Neural progenitor cell (in vitro differentiated cells): ENCODE measurements at regions not wholly inside any gene's neighbourhood (a gene's known extent, or its start where the extent isn't known, plus 50 kb on each side); places are given as distances from the start of the nearest gene placed in this dataset.
"Not testable (repeated sequence)": the region's sequence is repeated elsewhere in the genome, so short reads cannot be mapped to it uniquely, and the experiment has no call there.

Source experiments
- DNase-seq: peaks from one replicate; pipeline ENCODE4 v3.0.0-alpha.2; 2016; ENCODE audit warnings: low spot score
- H2AFZ ChIP-seq: fragments of 200-600 bp; sonication (generic); replicated peaks from 2 replicates; pipeline ENCODE4 v1.6.1; 2016; ENCODE audit warnings: antibody characterized with exemption
- H3F3A ChIP-seq: fragments of 200-600 bp; sonication (generic); 2 replicates; pipeline ENCODE4 v1.6.1; 2016; ENCODE audit warnings: antibody characterized with exemption, low read depth
- H3K27ac ChIP-seq: fragments of 200-600 bp; sonication (generic); 2 replicates; pipeline ENCODE4 v1.5.1; 2016; ENCODE audit warnings: mild to moderate bottlenecking
- H3K27me3 ChIP-seq: fragments of 200-600 bp; sonication (generic); 2 replicates; pipeline ENCODE4 v1.6.1; 2016; ENCODE audit warnings: mild to moderate bottlenecking, moderate library complexity
- H3K36me3 ChIP-seq: fragments of 200-600 bp; sonication (generic); 2 replicates; pipeline ENCODE4 v1.5.1; 2016
- H3K4me1 ChIP-seq: fragments of 200-600 bp; sonication (generic); 2 replicates; pipeline ENCODE4 v1.6.1; 2016; ENCODE audit warnings: mixed run types
- H3K4me2 ChIP-seq: fragments of 200-600 bp; sonication (generic); 2 replicates; pipeline ENCODE4 v1.6.1; 2016
- H3K4me3 ChIP-seq: fragments of 200-600 bp; sonication (generic); 2 replicates; pipeline ENCODE4 v1.5.1; 2016
- H3K79me2 ChIP-seq: fragments of 200-600 bp; sonication (generic); 2 replicates; pipeline ENCODE4 v1.6.1; 2016; ENCODE audit warnings: low read depth
- H3K9ac ChIP-seq: fragments of 200-600 bp; sonication (generic); 2 replicates; pipeline ENCODE4 v1.6.1; 2016
- H3K9me3 ChIP-seq: fragments of 200-600 bp; sonication (generic); 2 replicates; pipeline ENCODE4 v1.5.1; 2016; ENCODE audit warnings: low read depth
- H4K20me1 ChIP-seq: fragments of 200-600 bp; sonication (generic); 2 replicates; pipeline ENCODE4 v1.6.1; 2016; ENCODE audit warnings: low read depth
- H3K27ac Mint-ChIP-seq: 3 replicates; pipeline ENCODE4 v1.8.0; 2021; ENCODE audit warnings: mixed read lengths
- H3K27me3 Mint-ChIP-seq: 2 replicates; pipeline ENCODE4 v1.8.0; 2022; ENCODE audit warnings: low read depth, mild to moderate bottlenecking, inconsistent platforms, moderate library complexity, mixed read lengths; ENCODE audit not compliant: insufficient read depth
- H3K36me3 Mint-ChIP-seq: 3 replicates; pipeline ENCODE4 v1.8.0; 2021; ENCODE audit warnings: mixed read lengths
- H3K4me1 Mint-ChIP-seq: 3 replicates; pipeline ENCODE4 v1.8.0; 2021; ENCODE audit warnings: mixed read lengths
- H3K4me3 Mint-ChIP-seq: 3 replicates; pipeline ENCODE4 v1.8.0; 2021; ENCODE audit warnings: mild to moderate bottlenecking, moderate library complexity, mixed read lengths
- H3K9me3 Mint-ChIP-seq: 3 replicates; pipeline ENCODE4 v1.8.0; 2020; ENCODE audit warnings: mixed read lengths
- CTCF ChIP-seq: fragments of 200-600 bp; sonication (generic); IDR thresholded peaks from 2 replicates; pipeline ENCODE4 v1.5.1; 2017; ENCODE audit warnings: antibody characterized with exemption, mild to moderate bottlenecking
- EZH2 ChIP-seq: fragments of 200-600 bp; sonication (generic); IDR thresholded peaks from 2 replicates; pipeline ENCODE4 v1.6.1; 2017; ENCODE audit warnings: antibody characterized with exemption, mild to moderate bottlenecking, moderate library complexity
- EZH2phosphoT487 ChIP-seq: fragments of 200-600 bp; sonication (generic); IDR thresholded peaks from 2 replicates; pipeline ENCODE4 v1.6.1; 2017; ENCODE audit warnings: antibody characterized with exemption

- Mint-ChIP-seq H3K4me1 (peaks cover 16% of the 10 kb centered on the region), H3K9me3 (no peaks in the 10 kb centered on the region), H3K4me3 (no peak overlapping the region), H3K27me3 (no peaks in the 10 kb centered on the region), H3K27ac (no peak overlapping the region), H3K36me3 (no peaks in the 10 kb centered on the region)
- no peaks in the 10 kb centered on the region for H4K20me1 ChIP-seq
- no peak for DNase-seq
- H3K9me3 ChIP-seq, result no peaks in the 10 kb centered on the region
- H3K9ac ChIP-seq, result no peak overlapping the region
- no peak overlapping the region for H2AFZ ChIP-seq
- H3K36me3 ChIP-seq, result no peaks in the 10 kb centered on the region
- TF ChIP-seq EZH2, result no peak
- TF ChIP-seq CTCF, result no peak
- TF ChIP-seq EZH2phosphoT487, result no peak
- H3K4me1 ChIP-seq, result peaks cover 11% of the 10 kb centered on the region
- H3K27ac ChIP-seq, result no peak overlapping the region
- H3K4me2 ChIP-seq, result no peak overlapping the region
- no peaks in the 10 kb centered on the region for H3K27me3 ChIP-seq
- no peak overlapping the region for H3K4me3 ChIP-seq
- no peaks in the 10 kb centered on the region for H3K79me2 ChIP-seq
- H3F3A ChIP-seq, result no peaks in the 10 kb centered on the region
Observed at GRCh38 chr2:155972916-155973315, 359.6 kb downstream of the NR4A2 start.

- H3K27ac Mint-ChIP-seq, H3K4me3 Mint-ChIP-seq, H3K79me2 ChIP-seq, H3K36me3 ChIP-seq, DNase-seq, H3K4me3 ChIP-seq, H3K27ac ChIP-seq, H3K4me1 ChIP-seq, H3K27me3 ChIP-seq, H3K27me3 Mint-ChIP-seq, H2AFZ ChIP-seq, H4K20me1 ChIP-seq, H3K9me3 ChIP-seq, H3K9me3 Mint-ChIP-seq, H3K4me1 Mint-ChIP-seq, H3K4me2 ChIP-seq, H3K36me3 Mint-ChIP-seq, H3K9ac ChIP-seq, H3F3A ChIP-seq: not testable (repeated sequence)
Observed at GRCh38 chr2:155966064-155966471, 366.5 kb downstream of the NR4A2 start.

DNA sequence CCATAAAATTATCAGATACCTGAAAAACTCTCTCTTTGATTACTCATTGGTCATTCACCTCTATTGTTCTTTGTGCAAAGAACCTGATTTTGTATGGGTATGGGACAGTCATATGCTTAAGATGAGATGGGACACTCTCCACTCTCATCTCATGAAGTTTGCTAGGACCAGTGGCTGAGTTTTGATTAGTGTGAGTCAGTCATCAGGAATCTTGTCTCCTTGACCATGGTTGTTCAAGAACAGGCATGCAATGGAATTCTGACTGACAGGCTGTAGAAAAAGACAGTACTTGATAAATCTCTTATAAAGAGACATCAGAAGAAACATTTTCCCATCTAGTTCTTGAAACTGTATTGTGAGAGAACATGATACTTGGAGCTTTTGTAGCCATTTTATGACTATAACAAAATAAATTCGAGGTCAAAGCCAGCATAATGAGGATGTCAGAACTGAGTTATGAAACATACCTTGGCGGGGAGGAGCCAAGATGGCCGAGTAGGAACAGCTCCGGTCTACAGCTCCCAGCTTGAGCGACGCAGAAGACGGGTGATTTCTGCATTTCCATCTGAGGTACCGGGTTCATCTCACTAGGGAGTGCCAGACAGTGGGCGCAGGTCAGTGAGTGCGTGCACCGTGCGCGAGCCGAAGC is 367.0 kb downstream of the NR4A2 start:
- Histone ChIP-seq H2AFZ (no peak overlapping the region), H3K4me2 (no peak overlapping the region), H3K27ac (no peak overlapping the region), H3K4me3 (no peak overlapping the region), H3F3A (no peaks in the 10 kb centered on the region), H3K27me3 (no peaks in the 10 kb centered on the region), H3K9ac (no peak overlapping the region), H3K79me2 (no peaks in the 10 kb centered on the region), H4K20me1 (no peaks in the 10 kb centered on the region), H3K9me3 (no peaks in the 10 kb centered on the region), H3K36me3 (no peaks in the 10 kb centered on the region), H3K4me1 (no peaks in the 10 kb centered on the region)
- Mint-ChIP-seq H3K4me1 (peaks cover 3% of the 10 kb centered on the region), H3K4me3 (peak overlapping the region; percentile 41), H3K27ac (no peak overlapping the region), H3K9me3 (peaks cover 7% of the 10 kb centered on the region), H3K27me3 (no peaks in the 10 kb centered on the region), H3K36me3 (no peaks in the 10 kb centered on the region)
- DNase-seq, result no peak
- no peak for TF ChIP-seq CTCF
- no peak for TF ChIP-seq EZH2
- TF ChIP-seq EZH2phosphoT487, result no peak

DNA sequence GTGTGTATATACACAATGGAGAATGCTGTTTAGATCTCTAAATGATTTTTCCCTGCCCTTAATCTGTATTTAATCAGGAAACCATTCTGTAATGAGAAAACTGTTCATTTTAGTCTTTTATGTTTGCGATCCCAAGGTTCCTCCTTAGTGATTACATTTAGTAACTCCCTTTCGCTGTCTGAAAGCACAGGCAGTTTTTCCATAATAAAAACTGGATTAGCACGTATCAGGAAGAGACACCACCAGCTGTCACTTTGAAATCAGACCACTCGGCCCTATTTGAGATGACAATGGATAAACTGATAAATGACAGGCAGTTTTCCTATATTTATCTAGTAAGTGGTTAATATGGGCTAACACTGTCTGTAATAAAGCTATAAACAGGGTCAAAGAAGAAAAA is 370.9 kb downstream of the NR4A2 start:
- H3K36me3 Mint-ChIP-seq, result no peaks in the 10 kb centered on the region
- H3K4me1 Mint-ChIP-seq, result peaks cover 3% of the 10 kb centered on the region
- H4K20me1 ChIP-seq, result no peaks in the 10 kb centered on the region
- H3K27ac Mint-ChIP-seq, result no peak overlapping the region
- H3F3A ChIP-seq, result no peaks in the 10 kb centered on the region
- no peak overlapping the region for H3K9ac ChIP-seq
- no peak overlapping the region for H3K4me3 Mint-ChIP-seq
- H3K27me3 Mint-ChIP-seq, result no peaks in the 10 kb centered on the region
- H3K4me2 ChIP-seq, result no peak overlapping the region
- no peaks in the 10 kb centered on the region for H3K36me3 ChIP-seq
- H3K27ac ChIP-seq, result no peak overlapping the region
- DNase-seq, result no peak
- no peaks in the 10 kb centered on the region for H3K4me1 ChIP-seq
- H2AFZ ChIP-seq, result peak overlapping the region; percentile 22
- H3K9me3 Mint-ChIP-seq, result peaks cover 7% of the 10 kb centered on the region
- no peaks in the 10 kb centered on the region for H3K27me3 ChIP-seq
- TF ChIP-seq CTCF (no peak), EZH2phosphoT487 (no peak), EZH2 (no peak)
- no peak overlapping the region for H3K4me3 ChIP-seq
- no peaks in the 10 kb centered on the region for H3K9me3 ChIP-seq
- no peaks in the 10 kb centered on the region for H3K79me2 ChIP-seq
